HEK293T (cell line): ENCODE measurements at regions not wholly inside any gene's neighbourhood (a gene's known extent, or its start where the extent isn't known, plus 50 kb on each side); places are given as distances from the start of the nearest gene placed in this dataset.

Source experiments
- CTCF ChIA-PET: fragments of 350-600 bp; formaldehyde crosslinking; extraction: SDS; loops from one replicate; lab custom pipeline; 2021; ENCODE audit warnings: antibody characterized with exemption, inconsistent platforms; lab: Yijun Ruan, JAX
- POLR2A ChIA-PET: fragments of 350-600 bp; formaldehyde crosslinking; extraction: SDS; loops from one replicate; lab custom pipeline; 2020; ENCODE audit warnings: antibody characterized with exemption, inconsistent platforms; lab: Yijun Ruan, JAX
- DNase-seq: peaks from one replicate; pipeline ENCODE4 v3.0.0; 2012; ENCODE audit warnings: mixed read lengths; ENCODE audit errors: extremely low spot score
- ARNT ChIP-seq: fragments of 450-650 bp; IDR thresholded peaks from 2 replicates; pipeline ENCODE4 v1.6.1; 2017; ENCODE audit warnings: mild to moderate bottlenecking
- BHLHE40 ChIP-seq: fragments of 450-650 bp; IDR thresholded peaks from 2 replicates; pipeline ENCODE4 v1.6.1; 2016; ENCODE audit warnings: mild to moderate bottlenecking, moderate library complexity, borderline replicate concordance
- CTBP1 ChIP-seq: fragments of 450-650 bp; IDR thresholded peaks from 2 replicates; pipeline ENCODE4 v1.6.1; 2016; ENCODE audit warnings: borderline replicate concordance
- ELF4 ChIP-seq: fragments of 450-650 bp; IDR thresholded peaks from 2 replicates; pipeline ENCODE4 v1.6.1; 2017; ENCODE audit warnings: antibody characterized with exemption
- FOXA1 ChIP-seq: fragments of 450-650 bp; IDR thresholded peaks from 2 replicates; pipeline ENCODE4 v1.6.1; 2016; ENCODE audit warnings: mild to moderate bottlenecking
- FOXK2 ChIP-seq: fragments of 450-650 bp; IDR thresholded peaks from 2 replicates; pipeline ENCODE4 v1.6.1; 2016; ENCODE audit warnings: mild to moderate bottlenecking
- FOXM1 ChIP-seq: fragments of 450-650 bp; IDR thresholded peaks from 2 replicates; pipeline ENCODE4 v1.6.1; 2017; ENCODE audit warnings: mild to moderate bottlenecking, borderline replicate concordance
- HDGF ChIP-seq: fragments of 450-650 bp; IDR thresholded peaks from 2 replicates; pipeline ENCODE4 v1.6.1; 2017; ENCODE audit warnings: antibody characterized with exemption, borderline replicate concordance
- L3MBTL2 ChIP-seq: fragments of 450-650 bp; conservative IDR thresholded peaks from 2 replicates; pipeline ENCODE4 v1.6.1; 2016; ENCODE audit warnings: mild to moderate bottlenecking
- LEF1 ChIP-seq: fragments of 450-650 bp; IDR thresholded peaks from 2 replicates; pipeline ENCODE4 v1.6.1; 2017; ENCODE audit warnings: mild to moderate bottlenecking, borderline replicate concordance
- NFRKB ChIP-seq: fragments of 450-650 bp; IDR thresholded peaks from 2 replicates; pipeline ENCODE4 v1.6.1; 2016; ENCODE audit warnings: mild to moderate bottlenecking, moderate library complexity
- PKNOX1 ChIP-seq: fragments of 450-650 bp; IDR thresholded peaks from 2 replicates; pipeline ENCODE4 v1.6.1; 2016
- SP1 ChIP-seq: fragments of 450-650 bp; IDR thresholded peaks from 2 replicates; pipeline ENCODE4 v1.6.1; 2017
- SUZ12 ChIP-seq: fragments of 450-650 bp; IDR thresholded peaks from 2 replicates; pipeline ENCODE4 v1.6.1; 2016; ENCODE audit warnings: mild to moderate bottlenecking
- TARDBP ChIP-seq: fragments of 450-650 bp; IDR thresholded peaks from 2 replicates; pipeline ENCODE4 v1.6.1; 2016
- ZNF384 ChIP-seq: fragments of 450-650 bp; IDR thresholded peaks from 2 replicates; pipeline ENCODE4 v1.6.1; 2016

- DNase-seq: no peak
- ChIA-PET POLR2A (no interaction called here), CTCF (no interaction called here)
- TF ChIP-seq FOXM1: no peak
- no peak for TF ChIP-seq TARDBP
- no peak for TF ChIP-seq ARNT
- no peak for TF ChIP-seq HDGF
- no peak for TF ChIP-seq NFRKB
- TF ChIP-seq FOXK2: no peak
- TF ChIP-seq PKNOX1: no peak
- TF ChIP-seq SUZ12: no peak
- no peak for TF ChIP-seq FOXA1
- TF ChIP-seq ELF4: no peak
- TF ChIP-seq BHLHE40: no peak
- TF ChIP-seq ZNF384: no peak
- no peak for TF ChIP-seq SP1
- TF ChIP-seq L3MBTL2: no peak
- no peak for TF ChIP-seq CTBP1
- TF ChIP-seq LEF1: no peak
Observed at GRCh38 chr6:74956559-74957428, 249.1 kb downstream of the COL12A1 start.

- ChIA-PET POLR2A (no interaction called here), CTCF (no interaction called here)
- TF ChIP-seq FOXA1: no peak
- TF ChIP-seq LEF1: no peak
- TF ChIP-seq SP1: no peak
- no peak for TF ChIP-seq FOXM1
- TF ChIP-seq FOXK2: no peak
- TF ChIP-seq TARDBP: no peak
- TF ChIP-seq CTBP1: no peak
- TF ChIP-seq PKNOX1: no peak
- TF ChIP-seq NFRKB: no peak
- no peak for TF ChIP-seq BHLHE40
- TF ChIP-seq SUZ12: no peak
- TF ChIP-seq ARNT: no peak
- TF ChIP-seq L3MBTL2: no peak
- TF ChIP-seq HDGF: no peak
- TF ChIP-seq ZNF384: no peak
- no peak for TF ChIP-seq ELF4
- no peak for DNase-seq
Observed at GRCh38 chr6:74953708-74954107, 252.1 kb downstream of the COL12A1 start.

GRCh38 chr6:74946961-74947360 is 258.9 kb downstream of the COL12A1 start:
- ChIA-PET POLR2A (no interaction called here), CTCF (no interaction called here)
- TF ChIP-seq FOXM1: no peak
- no peak for TF ChIP-seq SP1
- TF ChIP-seq NFRKB: no peak
- no peak for TF ChIP-seq ARNT
- TF ChIP-seq LEF1: no peak
- TF ChIP-seq FOXK2: no peak
- no peak for TF ChIP-seq BHLHE40
- TF ChIP-seq CTBP1: no peak
- no peak for TF ChIP-seq L3MBTL2
- no peak for TF ChIP-seq SUZ12
- no peak for TF ChIP-seq ELF4
- TF ChIP-seq TARDBP: no peak
- TF ChIP-seq ZNF384: no peak
- TF ChIP-seq PKNOX1: no peak
- TF ChIP-seq HDGF: no peak
- no peak for TF ChIP-seq FOXA1
- no peak for DNase-seq

GRCh38 chr6:74942130-74942529 is 263.7 kb downstream of the COL12A1 start:
- CTCF ChIA-PET: no interaction called here
- no peak for TF ChIP-seq TARDBP
- TF ChIP-seq PKNOX1: no peak
- no peak for TF ChIP-seq FOXK2
- no peak for TF ChIP-seq CTBP1
- no peak for TF ChIP-seq LEF1
- no peak for TF ChIP-seq NFRKB
- POLR2A ChIA-PET: no interaction called here
- no peak for DNase-seq

DNA sequence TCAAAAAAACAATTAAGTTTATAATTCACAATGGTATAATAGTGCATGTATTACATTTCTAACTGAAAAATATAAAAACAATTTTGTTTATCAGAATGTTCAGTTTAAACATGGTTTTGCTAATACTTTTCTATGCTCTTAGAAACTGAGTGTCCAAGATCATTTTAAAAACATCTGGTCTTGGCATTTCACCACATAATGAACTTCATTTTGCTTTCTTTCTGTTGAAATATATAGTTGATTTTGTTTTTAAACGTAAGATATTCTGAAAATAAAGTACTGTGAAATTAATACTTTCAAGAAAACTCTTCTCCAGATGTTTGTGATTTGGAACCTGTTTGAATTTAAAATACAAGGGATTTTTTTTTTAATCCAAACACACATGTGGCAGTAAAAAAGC is 264.4 kb downstream of the COL12A1 start:
- TF ChIP-seq SP1: no peak
- no peak for TF ChIP-seq HDGF
- TF ChIP-seq L3MBTL2: no peak
- TF ChIP-seq CTBP1: no peak
- no peak for TF ChIP-seq BHLHE40
- TF ChIP-seq FOXK2: no peak
- TF ChIP-seq FOXM1: no peak
- no peak for TF ChIP-seq NFRKB
- no peak for TF ChIP-seq LEF1
- TF ChIP-seq SUZ12: no peak
- TF ChIP-seq FOXA1: no peak
- TF ChIP-seq ARNT: no peak
- POLR2A ChIA-PET: no interaction called here
- CTCF ChIA-PET: no interaction called here
- DNase-seq: no peak
